HS-5 (cell line): ENCODE measurements at regions not wholly inside any gene's neighbourhood (a gene's known extent, or its start where the extent isn't known, plus 50 kb on each side); places are given as distances from the start of the nearest gene placed in this dataset.
A peak's percentile ranks its signal among the peaks of the same experiment; 100 is the strongest.
"Not testable (repeated sequence)": the region's sequence is repeated elsewhere in the genome, so short reads cannot be mapped to it uniquely, and the experiment has no call there.

ENCODE experiments used
- DNase-seq: peaks from one replicate; pipeline ENCODE4 v3.0.0-alpha.2; 2012; ENCODE audit warnings: low read depth

- not testable (repeated sequence) for DNase-seq
These were observed 1352.2 kb upstream of the CDH18 start for GRCh38 chr5:21340233-21340632.

- DNase-seq, result peak; percentile 40
These were observed 1348.5 kb upstream of the CDH18 start for GRCh38 chr5:21336478-21336877.

- DNase-seq, result not testable (repeated sequence)
These were observed 1327.4 kb upstream of the CDH18 start for GRCh38 chr5:21315376-21315775.

GRCh38 chr5:21301205-21301604, 1313.2 kb upstream of the CDH18 start:
- not testable (repeated sequence) for DNase-seq

- DNase-seq, result not testable (repeated sequence)
These were observed 1286.4 kb upstream of the CDH18 start for GRCh38 chr5:21274361-21274760.

- peak; percentile 3 for DNase-seq
These were observed 1275.4 kb upstream of the CDH18 start for GRCh38 chr5:21263361-21263760.

GRCh38 chr5:21254161-21254560, 1266.2 kb upstream of the CDH18 start:
- no peak for DNase-seq

- DNase-seq, result no peak
These were observed 1257.0 kb upstream of the CDH18 start for GRCh38 chr5:21244982-21245381.

GRCh38 chr5:21238786-21239185, 1250.8 kb upstream of the CDH18 start:
- DNase-seq, result no peak

GRCh38 chr5:21237461-21237860, 1249.5 kb upstream of the CDH18 start:
- peak; percentile 8 for DNase-seq

GRCh38 chr5:21236971-21237427, 1249.0 kb upstream of the CDH18 start:
- DNase-seq, result peak; percentile 51

GRCh38 chr5:21236104-21236503, 1248.1 kb upstream of the CDH18 start:
- DNase-seq, result peak; percentile 28

- DNase-seq, result no peak
These were observed 1237.4 kb upstream of the CDH18 start for GRCh38 chr5:21225223-21226064.

GRCh38 chr5:21221616-21222015, 1233.6 kb upstream of the CDH18 start:
- no peak for DNase-seq

- DNase-seq, result no peak
These were observed 1232.0 kb upstream of the CDH18 start for GRCh38 chr5:21219966-21220365.

- peak; percentile 37 for DNase-seq
These were observed 1231.3 kb upstream of the CDH18 start for GRCh38 chr5:21219251-21219650.

GRCh38 chr5:21212026-21212425, 1224.0 kb upstream of the CDH18 start:
- DNase-seq, result no peak

- DNase-seq, result no peak
These were observed 1221.4 kb upstream of the CDH18 start for GRCh38 chr5:21209409-21209808.

GRCh38 chr5:21199087-21199486, 1211.1 kb upstream of the CDH18 start:
- no peak for DNase-seq

GRCh38 chr5:21195145-21195544, 1207.1 kb upstream of the CDH18 start:
- no peak for DNase-seq

GRCh38 chr5:21185536-21185935, 1197.5 kb upstream of the CDH18 start:
- DNase-seq, result no peak

- DNase-seq, result no peak
These were observed 1196.6 kb upstream of the CDH18 start for GRCh38 chr5:21184581-21184980.

- DNase-seq, result no peak
These were observed 1193.7 kb upstream of the CDH18 start for GRCh38 chr5:21181609-21182125.

- DNase-seq, result peak; percentile 22
These were observed 1185.5 kb upstream of the CDH18 start for GRCh38 chr5:21173526-21173925.
